Jurkat, Clone E6-1 (cell line): ENCODE measurements at regions not wholly inside any gene's neighbourhood (a gene's known extent, or its start where the extent isn't known, plus 50 kb on each side); places are given as distances from the start of the nearest gene placed in this dataset.
"Not testable (repeated sequence)": the region's sequence is repeated elsewhere in the genome, so short reads cannot be mapped to it uniquely, and the experiment has no call there.

Source experiments
- DNase-seq: peaks from one replicate; pipeline ENCODE4 v3.0.0-alpha.2; 2011; ENCODE audit warnings: low read depth, low spot score
- H3K4me3 ChIP-seq: 2 replicates; pipeline ENCODE4 v1.5.1; 2011; ENCODE audit warnings: mild to moderate bottlenecking, low read length, control low read depth, moderate library complexity

DNA sequence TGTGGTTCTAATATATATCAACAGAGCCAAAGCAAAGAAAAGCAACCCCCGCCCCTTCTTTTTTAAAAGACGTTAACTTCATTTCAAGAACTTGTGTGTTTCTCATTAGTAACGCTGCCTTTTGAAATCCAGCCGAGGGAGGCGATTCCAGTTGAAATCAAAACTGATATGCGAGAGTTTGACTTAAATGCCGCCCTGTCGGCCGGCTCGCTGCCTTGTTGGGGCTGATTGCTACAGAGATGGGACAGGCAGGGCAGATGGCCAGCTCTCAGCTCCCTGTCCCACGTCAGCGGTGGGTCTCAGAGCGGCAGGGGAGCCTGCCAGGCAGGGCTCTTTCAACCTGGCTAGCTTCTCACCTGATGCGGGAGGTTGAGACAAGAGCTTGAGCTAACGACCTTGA lies 51.9 kb upstream of the ALX4 start:
- DNase-seq, result no peak
- no peak overlapping the region for H3K4me3 ChIP-seq

DNA sequence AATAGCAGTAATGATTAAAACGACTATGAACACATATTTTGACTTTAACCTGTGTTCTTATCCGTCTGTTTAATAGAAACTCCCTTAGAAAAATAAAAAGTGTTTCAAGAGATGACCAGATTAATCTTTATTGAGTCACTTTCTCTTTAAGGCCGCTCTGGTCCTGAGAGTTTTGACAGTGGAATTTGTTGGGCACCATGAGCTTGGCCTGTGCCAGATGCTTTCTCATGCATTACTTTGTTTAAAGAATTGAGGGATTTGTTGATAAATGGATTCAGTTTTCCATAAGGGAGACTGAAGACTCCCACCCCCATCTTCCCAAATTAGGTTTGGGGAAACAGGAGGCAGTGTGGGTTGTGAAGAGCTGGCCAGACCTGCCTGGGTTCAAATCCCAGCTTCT lies 53.2 kb upstream of the ALX4 start:
- DNase-seq, result no peak
- H3K4me3 ChIP-seq, result no peak overlapping the region

DNA sequence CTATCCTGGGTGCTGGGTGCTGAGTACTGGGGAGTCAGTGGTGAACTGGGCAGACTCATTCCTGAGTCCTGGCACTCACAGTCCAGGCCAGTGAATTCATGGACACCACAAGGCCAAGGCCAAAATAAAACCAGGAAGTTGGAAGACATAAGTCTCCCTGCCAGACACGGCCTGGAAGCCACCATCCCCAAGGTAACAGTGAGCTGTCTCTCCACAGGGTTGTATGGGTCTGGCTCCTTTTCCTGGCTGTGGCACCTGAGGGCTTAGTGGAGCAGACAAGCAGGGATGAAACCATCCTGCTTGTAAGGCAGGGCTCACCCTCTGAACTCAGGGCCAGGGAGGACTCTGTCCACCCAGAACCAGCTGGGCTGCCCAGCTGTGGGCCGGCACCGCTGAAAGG lies 54.7 kb upstream of the ALX4 start:
- no peak for DNase-seq
- H3K4me3 ChIP-seq, result no peak overlapping the region

DNA sequence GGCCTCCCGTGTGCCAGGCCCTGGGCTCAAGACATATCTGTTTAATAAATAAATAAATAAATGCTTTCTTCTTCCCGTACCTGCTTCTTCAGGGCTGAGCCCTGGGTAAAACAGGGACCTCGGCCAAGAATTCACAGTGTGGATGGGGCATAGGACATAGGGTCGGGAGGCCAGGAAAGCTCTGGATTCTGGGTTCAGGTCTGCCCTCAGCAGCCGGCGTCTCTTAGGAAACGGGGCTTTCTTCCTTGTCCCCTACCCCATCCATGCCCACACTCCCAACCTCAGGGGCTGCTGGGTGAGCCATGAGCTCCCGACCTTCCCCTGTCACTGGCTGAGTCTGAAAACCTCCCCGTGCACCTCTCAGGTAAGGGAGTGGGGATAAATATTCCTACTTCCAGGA lies 55.7 kb upstream of the ALX4 start:
- H3K4me3 ChIP-seq, result no peak overlapping the region
- DNase-seq, result no peak

DNA sequence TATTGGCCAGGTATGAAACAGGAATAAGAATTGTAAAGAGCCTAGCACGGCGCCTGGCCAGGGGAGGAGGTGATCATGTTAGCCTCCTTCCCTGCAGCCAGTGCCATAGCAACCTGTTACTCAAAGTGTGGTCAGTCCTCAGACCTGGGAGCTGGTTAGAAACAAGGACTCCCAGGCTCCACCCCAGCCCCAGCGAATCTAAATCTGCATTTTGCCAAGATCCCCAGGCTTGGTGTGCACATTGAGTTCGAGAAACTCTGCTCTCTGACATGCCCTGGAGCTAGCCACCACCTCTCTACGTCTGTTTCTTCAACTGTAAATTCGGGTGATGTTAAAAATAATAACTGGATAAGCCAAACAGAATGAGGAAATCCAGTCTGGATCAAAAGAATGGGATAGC lies 56.1 kb upstream of the ALX4 start:
- DNase-seq, result no peak
- no peak overlapping the region for H3K4me3 ChIP-seq

DNA sequence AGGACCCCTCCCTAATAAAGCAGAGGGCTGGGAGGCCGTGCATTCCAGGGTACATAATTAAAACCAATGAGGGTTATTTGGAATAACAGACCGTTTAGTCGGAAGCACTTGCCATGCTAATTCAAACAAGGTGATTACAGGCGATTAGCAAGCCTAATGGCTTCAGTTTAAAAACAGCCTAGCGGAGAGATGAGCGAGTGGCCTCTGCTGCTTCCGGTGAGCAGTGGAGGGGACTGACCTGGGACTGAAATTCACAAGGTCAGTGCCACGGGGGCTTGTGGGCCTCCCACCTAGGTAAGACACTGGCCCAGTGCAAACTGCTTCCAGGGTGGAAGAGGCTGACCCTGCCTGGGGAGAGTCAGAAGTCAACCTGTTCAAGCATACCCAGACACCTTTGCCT lies 56.8 kb upstream of the ALX4 start:
- H3K4me3 ChIP-seq, result no peak overlapping the region
- DNase-seq, result no peak

DNA sequence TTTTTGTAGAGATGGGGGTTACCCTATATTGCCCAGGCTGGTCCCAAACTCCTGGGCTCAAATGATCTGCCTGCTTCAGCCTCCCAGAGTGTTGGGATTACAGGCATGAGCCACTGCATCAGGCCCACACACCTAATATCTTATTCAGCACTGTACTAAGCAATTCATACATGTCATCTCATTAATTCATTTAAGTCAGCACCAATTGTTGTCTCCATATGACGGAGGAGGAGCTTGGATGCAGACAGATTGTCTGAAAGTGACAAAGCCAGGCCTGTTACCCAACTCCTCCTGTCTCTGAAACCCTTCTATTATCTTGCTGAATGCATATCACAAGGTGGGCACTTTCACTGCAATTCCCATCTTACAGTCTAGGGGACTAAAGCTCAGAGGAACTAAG lies 57.5 kb upstream of the ALX4 start:
- DNase-seq, result no peak
- H3K4me3 ChIP-seq, result no peak overlapping the region

DNA sequence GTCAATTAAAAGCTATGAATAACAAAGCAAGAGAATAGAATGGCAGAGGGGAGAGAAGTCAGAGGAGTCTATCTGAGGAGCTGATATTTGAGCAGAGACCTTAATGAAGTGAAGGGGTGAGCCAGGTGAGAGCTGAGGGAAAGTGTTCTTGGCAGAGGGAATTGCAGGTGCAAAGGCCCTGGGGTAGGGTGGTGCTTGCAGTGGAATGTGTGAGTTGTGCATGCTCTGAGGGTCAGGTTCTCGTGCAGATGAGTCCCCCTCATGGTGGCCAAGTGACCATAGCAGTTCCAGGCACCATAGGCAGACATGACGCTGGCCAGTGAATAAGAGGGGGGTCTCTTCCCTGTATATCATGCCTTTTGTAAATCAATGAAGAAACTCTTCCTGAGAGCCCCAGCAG lies 58.9 kb upstream of the ALX4 start:
- no peak for DNase-seq

DNA sequence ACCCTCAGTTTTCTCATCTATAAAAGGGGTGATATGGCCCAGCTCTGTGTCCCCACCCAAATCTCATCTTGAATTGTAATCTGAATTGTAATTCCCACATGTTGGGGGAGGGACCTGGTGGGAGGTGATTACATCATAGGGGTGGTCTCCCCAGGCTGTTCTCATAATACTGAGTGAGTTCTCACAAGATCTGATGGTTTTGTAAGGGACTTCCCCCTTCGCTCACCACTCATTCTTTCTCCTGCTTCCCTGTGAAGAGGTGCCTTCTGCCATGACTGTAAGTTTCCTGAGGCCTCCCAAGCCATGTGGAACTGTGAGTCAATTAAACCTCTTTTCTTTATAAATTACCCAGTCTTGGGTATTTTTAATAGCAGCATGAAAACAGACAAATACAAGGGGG lies 61.1 kb upstream of the ALX4 start:
- not testable (repeated sequence) for DNase-seq, H3K4me3 ChIP-seq

More for the DNA sequence above, 58.9 kb upstream of the ALX4 start:
- no peak overlapping the region for H3K4me3 ChIP-seq

DNA sequence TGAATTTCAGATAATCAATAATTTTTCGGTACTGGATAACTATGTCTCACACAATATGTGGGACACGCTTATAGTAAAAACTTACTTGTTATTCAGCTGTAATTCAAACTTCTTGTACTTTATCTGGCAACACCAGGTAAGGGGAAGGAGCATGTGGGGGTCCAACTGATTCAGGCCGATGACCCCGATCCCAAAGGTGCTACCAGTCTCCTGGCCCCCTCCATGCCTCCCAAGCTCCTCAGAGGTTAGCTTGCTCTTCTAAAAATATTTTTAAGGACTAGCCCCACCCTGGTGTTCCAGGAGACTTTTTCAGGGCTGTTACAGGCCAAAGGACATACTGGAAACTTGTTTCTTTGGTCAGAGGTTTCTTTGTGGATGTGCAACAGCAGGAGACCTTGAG lies 61.8 kb upstream of the ALX4 start:
- DNase-seq, result no peak
- no peak overlapping the region for H3K4me3 ChIP-seq

DNA sequence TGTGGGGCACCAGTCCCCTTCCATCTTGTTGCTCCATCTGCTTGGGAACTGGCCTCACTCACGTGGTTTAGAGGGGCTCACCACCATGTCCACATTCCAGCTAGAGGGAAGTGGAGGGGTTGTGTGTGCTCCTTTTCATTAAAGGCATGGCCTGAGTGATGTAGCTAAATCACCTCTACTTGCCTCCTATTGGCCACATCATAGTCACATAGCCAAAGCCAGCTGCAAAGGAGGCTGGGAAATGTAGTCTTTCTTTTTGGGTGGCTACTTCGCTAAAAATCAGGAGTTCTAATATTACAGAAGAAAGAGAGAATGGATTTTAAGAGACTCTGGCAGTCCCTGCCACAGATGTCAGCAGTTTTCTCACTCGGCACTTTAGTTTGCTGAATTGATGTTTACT lies 63.0 kb upstream of the ALX4 start:
- no peak for DNase-seq

DNA sequence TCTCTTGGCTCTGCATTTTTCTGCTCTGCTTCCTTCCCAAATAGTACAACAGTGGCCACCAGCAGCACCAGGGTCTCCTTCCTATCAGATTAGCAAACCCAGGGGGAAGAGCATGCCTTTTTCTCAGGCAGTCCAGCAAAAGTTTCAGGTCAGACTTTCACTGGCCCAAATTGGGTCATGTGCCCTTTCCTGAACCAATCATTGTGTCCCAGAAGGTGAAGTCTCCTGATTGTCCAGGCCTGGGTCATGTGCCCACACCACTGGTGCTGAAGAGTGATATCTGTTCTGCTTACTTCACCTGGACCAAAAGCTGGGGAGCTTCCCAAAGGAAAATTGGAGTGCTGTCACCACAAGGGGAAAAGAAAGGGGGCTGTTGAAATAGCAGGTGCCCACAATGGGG lies 64.1 kb upstream of the ALX4 start:
- H3K4me3 ChIP-seq, result no peak overlapping the region
- no peak for DNase-seq

More for the DNA sequence above, 63.0 kb upstream of the ALX4 start:
- H3K4me3 ChIP-seq, result no peak overlapping the region

DNA sequence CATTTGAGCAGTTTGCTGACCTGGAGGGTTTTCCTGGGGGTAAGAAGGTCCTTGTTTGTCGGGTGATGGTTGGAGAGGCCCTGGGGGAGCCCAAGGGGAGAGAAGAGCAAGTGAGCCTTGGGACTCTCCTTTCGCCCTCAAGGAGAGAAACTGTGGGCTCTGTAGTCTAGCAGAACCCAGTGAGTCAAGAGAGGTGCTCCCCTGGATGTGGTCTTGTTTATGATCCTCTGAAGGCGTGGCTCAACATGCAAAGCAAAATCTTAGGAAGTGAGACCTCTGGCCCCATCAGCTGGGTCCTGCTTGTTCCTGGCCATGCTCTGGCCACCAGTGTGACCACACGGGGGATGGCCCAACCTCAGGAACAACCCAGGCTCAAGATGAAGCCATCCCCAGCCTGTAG lies 66.5 kb upstream of the ALX4 start:
- H3K4me3 ChIP-seq, result no peak overlapping the region
- DNase-seq, result no peak

DNA sequence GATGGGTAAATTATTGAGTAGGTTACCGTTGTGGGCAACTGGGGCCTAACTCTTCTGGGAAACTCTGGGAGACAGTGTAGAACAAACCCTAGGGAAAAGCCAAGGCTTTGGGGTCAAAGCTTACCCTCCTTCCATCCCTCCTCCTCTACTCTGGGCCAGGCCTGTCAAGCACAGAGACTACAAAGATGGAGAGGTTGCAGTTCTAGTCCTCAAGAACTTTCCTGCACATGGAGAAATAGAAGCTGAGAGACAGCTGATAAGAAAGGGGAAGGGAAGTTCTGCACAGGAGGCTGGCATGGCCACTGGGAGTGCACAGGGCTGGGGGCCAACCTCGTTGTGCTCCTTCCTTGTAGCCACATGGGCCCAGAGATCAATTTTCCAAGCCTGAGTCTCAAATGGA lies 67.2 kb upstream of the ALX4 start:
- H3K4me3 ChIP-seq, result no peak overlapping the region
- DNase-seq, result no peak

DNA sequence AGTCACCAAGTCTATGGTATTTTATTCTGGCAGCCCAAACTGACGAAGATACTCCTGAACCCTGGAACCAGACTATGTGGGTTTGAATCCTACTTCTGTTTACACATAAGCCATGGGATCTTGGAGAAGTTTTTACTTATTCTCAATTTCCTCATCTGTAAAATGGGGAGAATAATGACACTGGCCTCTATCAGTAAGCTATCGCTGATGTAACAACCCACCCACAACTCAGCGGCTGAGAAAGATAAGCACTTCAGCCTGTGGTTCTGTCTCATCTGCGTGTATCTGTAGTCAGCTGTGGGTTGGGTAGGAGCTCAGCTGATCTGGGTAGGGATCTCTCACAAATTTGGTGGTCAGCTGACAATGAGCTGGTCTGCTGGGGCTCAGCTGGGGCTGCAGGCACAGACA lies 68.0 kb upstream of the ALX4 start:
- H3K4me3 ChIP-seq, result no peak overlapping the region
- DNase-seq, result no peak

DNA sequence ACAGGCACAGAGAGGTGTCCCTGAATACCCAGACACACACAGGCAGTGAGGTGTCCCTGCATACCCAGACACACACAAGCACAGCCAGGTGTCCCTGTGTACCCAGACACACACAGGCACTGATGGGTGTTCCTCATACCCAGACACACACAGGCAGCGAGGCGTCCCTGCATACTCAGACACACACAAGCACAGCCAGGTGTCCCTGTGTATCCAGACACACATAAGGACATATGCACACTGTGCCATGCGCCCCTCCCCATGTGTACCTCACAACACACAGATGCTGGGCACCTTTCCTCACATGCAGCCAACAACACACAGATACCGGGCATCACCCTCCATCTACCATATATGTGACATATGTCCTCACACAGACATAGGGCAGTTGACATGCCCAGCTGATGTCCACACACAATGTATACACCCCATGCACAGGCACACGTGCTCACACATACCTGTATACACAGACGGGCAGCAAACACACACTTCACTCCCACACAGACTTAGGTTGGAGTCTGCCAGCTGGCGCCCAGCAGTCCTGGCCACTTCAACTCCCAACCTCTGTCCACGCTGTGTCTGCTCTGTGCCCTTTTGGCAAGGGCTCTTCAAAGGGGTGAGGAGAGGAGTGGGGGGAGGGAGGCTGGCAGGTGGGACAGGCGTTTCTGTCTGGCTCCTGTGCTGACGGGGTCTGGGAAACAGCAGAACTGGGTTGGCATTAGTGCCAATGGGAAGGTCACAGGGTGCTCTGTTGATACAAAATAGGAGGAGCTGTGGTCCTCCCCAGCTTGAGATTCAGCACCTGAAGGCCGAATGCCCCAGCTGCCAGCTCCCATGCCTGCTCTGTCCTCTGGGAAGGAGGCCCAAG lies 69.4 kb upstream of the ALX4 start:
- DNase-seq, result no peak
- no peak overlapping the region for H3K4me3 ChIP-seq

DNA sequence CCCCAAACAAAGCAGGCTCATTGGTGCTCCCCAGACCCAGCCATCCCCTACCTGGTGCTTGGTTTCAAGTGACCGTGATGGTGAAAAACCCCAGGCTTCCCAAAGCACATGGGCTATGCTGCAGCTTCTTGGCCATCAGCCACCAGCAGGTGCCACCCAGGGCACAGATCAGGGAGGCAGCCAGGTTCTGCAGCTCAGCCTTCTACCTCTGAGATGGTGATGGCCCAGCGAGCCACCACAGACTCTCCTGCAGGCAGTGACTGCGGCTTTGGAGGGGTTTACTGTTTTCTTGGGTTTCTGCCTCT lies 70.0 kb upstream of the ALX4 start:
- no peak overlapping the region for H3K4me3 ChIP-seq
- no peak for DNase-seq

DNA sequence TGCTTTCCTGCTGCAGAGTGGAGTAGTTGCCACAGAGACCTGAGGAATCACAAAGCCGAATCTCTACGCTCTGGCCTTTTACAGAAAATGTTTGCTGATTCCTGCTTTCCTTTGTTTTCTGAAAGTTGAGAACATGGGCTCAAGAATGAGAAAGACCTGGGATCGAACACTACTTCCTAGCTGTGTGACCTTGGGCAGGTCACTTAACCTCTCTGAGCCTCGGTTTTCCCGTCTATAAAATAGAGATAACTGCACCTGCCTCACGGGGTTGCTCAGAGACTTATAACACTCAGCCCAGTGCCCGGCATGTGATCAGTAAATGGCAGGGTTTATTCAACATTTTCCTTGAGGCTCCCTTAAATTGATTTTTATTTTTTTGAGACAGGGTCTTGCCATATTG lies 70.9 kb upstream of the ALX4 start:
- no peak for DNase-seq
- no peak overlapping the region for H3K4me3 ChIP-seq

DNA sequence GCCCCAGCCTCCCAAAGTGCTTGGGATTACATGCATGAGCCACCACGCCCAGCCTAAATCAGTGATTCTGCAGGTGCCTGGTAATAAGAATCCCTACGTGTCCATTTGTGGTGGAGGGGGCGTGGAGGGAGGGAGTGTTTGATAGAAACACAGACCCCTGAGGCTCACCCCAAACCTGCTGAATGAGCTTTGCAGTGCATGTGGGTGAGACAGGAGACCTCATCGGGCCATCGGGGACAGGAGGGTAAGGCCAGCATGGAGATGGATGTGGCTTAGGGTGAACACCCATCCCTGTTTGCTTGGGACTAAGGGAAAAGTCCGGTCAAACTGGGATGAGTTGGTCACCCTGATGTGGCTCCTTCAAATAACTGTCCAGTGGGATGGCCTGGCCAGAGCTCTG lies 71.3 kb upstream of the ALX4 start:
- no peak for DNase-seq
- no peak overlapping the region for H3K4me3 ChIP-seq

DNA sequence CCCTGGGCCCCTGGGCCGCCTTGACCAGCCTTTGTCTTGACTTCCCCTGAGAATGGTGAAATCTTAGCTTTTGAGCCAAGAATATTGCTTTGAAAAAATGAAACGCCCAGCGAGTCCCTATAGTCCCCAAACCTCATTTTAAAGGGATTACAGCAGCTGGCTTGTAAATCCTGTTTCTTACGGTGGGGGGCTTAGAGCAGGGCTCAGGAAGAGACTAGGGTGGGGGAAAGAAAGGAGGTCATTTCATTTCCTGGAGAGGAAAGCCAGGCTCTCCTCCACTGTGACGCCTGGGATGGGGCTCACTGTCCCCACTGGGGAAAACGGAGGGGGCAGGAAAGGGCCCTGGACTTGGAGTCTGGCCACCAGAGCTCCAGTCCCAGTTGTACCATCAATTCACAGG lies 72.2 kb upstream of the ALX4 start:
- no peak for DNase-seq
- H3K4me3 ChIP-seq, result no peak overlapping the region

DNA sequence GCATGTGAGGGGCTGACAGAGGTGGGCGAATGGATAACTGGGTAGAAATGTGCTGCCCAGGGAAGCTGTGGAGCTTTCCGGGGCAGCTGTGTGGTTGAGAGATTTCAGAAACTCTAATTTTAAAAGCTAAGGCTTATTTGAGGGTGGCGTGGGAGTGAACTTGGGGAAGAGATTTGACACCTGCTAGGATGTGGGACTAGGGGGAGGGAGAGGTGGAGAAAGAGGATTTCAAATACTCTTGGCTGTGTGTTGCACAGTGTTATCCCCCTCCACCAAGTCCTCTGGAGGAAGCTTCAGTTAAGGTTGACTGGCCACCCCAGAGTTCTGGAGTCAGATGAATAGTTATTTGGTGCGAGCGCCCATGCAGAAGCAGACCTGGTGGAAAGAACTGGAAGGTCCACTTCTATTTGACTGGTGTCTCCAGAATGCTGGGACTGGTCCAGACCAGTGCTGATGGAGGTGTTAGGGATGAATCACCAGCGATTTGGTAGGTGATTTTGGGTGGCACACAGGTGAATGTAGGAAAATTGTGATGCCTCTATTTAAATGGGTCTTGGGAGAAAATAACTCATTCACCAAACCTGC lies 72.8 kb upstream of the ALX4 start:
- H3K4me3 ChIP-seq, result no peak overlapping the region

More for the DNA sequence above, 72.8 kb upstream of the ALX4 start:
- no peak for DNase-seq
